ENCODE measurements at regions not wholly inside any gene's neighbourhood (a gene's known extent, or its start where the extent isn't known, plus 50 kb on each side); places are given as distances from the start of the nearest gene placed in this dataset.

DNA sequence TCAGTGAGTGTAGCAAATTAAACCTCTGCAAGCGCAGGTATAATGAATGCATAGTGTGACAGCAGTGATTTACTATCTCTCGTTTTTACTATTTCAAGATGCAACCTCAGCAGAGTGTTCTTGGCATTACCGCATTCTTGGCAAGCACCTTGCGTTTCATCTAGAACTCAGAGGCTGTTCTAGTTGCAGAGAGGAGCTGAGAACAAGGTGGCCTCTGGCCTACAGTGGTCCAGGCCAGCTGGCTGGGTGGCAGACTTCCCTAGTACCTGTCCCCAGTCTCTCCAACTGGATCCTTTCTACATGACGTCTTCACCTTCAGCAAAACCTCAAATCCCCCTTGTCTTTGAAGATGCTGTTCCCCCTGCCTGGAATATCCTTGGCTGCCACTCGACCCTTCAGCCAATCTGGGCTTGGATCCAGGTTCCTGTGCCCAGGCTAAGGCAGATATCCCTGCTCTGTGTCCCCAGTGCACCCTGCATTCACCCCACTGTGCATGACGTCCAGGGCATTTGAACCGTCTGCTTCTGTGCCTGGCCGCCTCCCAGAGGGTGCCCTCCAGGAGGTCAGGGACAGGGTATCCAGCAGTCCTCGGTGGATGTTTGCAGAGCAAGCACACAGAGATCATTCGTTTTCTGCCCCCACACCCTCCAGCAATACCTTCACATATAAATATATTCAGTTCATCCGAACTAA lies 120.4 kb upstream of the CPEB4 start:
- Histone ChIP-seq H3K27ac (no peak overlapping the region), H3K4me3 (no peak overlapping the region)
- no peak for TF ChIP-seq CTCF (IDR thresholded peaks at IDR 0.05)
- no peak for DNase-seq (ENCODE audit: low spot score)

GRCh38 chr5:173768267-173768806 lies 119.8 kb upstream of the CPEB4 start:
- TF ChIP-seq CTCF (IDR thresholded peaks at IDR 0.05): no peak
- Histone ChIP-seq H3K4me3 (no peak overlapping the region), H3K27ac (no peak overlapping the region)
- DNase-seq (ENCODE audit: low spot score): no peak

DNA sequence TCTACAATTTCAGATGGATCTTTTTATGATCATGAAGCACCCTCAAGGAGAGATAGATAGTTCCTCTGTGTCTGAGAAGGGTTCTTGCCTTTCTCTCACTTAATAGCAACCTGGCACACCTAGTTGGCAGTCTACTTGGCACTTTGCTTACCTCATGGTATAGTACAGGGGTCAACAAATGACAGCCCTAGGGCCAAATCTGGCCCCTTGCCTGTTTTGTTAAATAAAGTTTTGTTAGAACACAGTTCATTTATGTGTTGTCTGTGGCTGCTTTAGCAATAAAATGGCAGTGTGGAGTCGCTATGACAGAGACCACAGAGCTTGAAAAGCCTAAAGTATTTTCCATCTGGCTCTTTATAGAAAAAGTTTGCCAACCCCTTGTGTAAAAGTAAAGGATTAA lies 119.3 kb upstream of the CPEB4 start:
- Histone ChIP-seq H3K4me3 (no peak overlapping the region), H3K27ac (no peak overlapping the region)
- TF ChIP-seq CTCF (IDR thresholded peaks at IDR 0.05): no peak
- DNase-seq (ENCODE audit: low spot score): no peak

DNA sequence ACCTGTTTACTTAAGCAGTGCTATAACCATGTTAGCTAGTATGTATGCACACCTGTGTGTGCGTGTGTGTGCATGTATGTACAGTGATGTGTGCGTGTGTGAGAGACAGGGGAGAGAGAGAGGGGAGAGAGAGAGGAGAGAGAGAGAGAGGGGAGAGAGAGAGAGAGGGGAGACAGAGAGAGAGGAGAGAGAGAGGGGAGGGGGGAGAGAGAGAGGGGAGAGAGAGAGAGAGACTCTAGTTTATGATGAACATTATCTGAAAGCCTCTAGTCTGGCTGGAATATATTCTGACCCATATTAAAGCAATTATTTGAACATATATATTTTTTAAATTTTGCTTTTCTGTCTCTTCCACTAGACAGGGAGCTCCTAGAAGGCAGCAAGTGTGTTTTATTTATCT lies 117.5 kb upstream of the CPEB4 start:
- no peak overlapping the region for H3K4me3 ChIP-seq
- H3K27ac ChIP-seq: no peak overlapping the region
- TF ChIP-seq CTCF (IDR thresholded peaks at IDR 0.05): no peak
- DNase-seq (ENCODE audit: low spot score): no peak

- no peak for DNase-seq (ENCODE audit: low spot score)
- H3K27ac ChIP-seq: no peak overlapping the region
- no peak overlapping the region for H3K4me3 ChIP-seq
- TF ChIP-seq CTCF (IDR thresholded peaks at IDR 0.05): no peak
Observed at GRCh38 chr5:173771121-173771724, 116.9 kb upstream of the CPEB4 start.

DNA sequence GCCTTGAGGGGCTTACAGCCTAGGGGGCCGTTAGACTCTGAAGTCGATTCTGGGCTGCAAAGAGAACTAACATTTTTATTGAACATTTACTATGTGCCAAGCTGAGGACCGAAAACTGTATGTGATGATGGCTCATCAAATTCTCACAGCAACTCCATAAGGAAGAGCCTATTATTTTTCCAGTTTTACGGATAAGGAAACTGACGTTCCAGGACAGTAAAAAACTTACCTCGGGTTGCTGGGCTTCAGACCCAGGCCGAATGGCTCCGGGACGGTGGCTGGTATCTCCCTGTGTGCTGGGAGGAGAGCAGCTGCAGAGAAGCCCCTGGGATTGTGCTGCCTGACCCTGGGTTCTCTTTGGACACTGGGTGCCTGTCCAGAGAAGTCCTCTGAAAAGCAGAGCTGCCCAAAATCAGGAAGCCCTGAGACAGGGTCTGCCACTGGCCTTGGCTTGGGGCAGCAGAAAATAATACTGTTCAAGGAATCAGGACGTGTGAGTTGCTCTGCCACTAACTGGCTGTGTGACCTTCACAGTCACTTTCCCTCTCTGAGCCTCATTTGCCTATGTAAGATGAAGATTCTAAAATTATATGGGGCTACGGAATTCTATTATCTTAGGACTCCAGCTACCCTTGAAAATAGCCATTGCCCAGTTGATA lies 116.3 kb upstream of the CPEB4 start:
- DNase-seq (ENCODE audit: low spot score): no peak
- TF ChIP-seq CTCF (IDR thresholded peaks at IDR 0.05): no peak
- Histone ChIP-seq H3K4me3 (no peak overlapping the region), H3K27ac (no peak overlapping the region)
